K562 (cell line): ENCODE measurements at regions not wholly inside any gene's neighbourhood (a gene's known extent, or its start where the extent isn't known, plus 50 kb on each side); places are given as distances from the start of the nearest gene placed in this dataset.

Experiments used
- ATAC-seq: fragments of 200-7000 bp; cut with Tn5 transposase; 3 replicates; pipeline ENCODE4 v1.9.1; 2020; ENCODE audit warnings: moderate library complexity
- BruUV-seq: library from RNA; stranded (reverse); fragments of 400-500 nt; replicated peaks from 2 replicates; lab custom pipeline; 2021; lab: Mats Ljungman, UMichigan
- CTCF ChIA-PET: fragments of 300-600 bp; formaldehyde crosslinking; extraction: SDS; loops from one replicate; lab custom pipeline; 2021; ENCODE audit warnings: low intra/inter-chr PET ratio; lab: Yijun Ruan, JAX
- POLR2A ChIA-PET: fragments of 300-600, 350-650 bp; sonication (Branson Sonifier 250); formaldehyde crosslinking; extraction: SDS; loops from one replicate; lab custom pipeline; 2021; ENCODE audit warnings: antibody characterized with exemption, inconsistent platforms; lab: Yijun Ruan, JAX
- DNase-seq, 4 experiments: peaks; one replicate each; pipeline versions ENCODE4 v3.0.0 to v3.0.0-alpha.2; 2011 to 2018; ENCODE audit warnings: low spot score in 3 of 4, mixed read lengths in 3 of 4; ENCODE audit errors: extremely low read depth in 1 of 4
- FAIRE-seq: peaks from 2 replicates; lab custom pipeline; 2011; peaks lifted over from hg19 to GRCh38; lab: Jason Lieb, UNC
- H2AFZ ChIP-seq: 2 replicates; pipeline ENCODE4 v1.6.0; 2011; ENCODE audit warnings: low read depth, low read length, control low read depth, inconsistent platforms
- H3K27ac ChIP-seq: fragments of 200-600 bp; 3 replicates; pipeline ENCODE4 v1.8.0; 2011; ENCODE audit warnings: low read depth, mild to moderate bottlenecking, control low read depth, inconsistent platforms, low read length, moderate library complexity, mixed read lengths; ENCODE audit errors: extremely low read depth
- H3K27me3 ChIP-seq, 2 experiments: fragments of 300-600 bp in 1 of 2; 2 replicates in 1 of 2; 3 replicates in 1 of 2; pipeline versions ENCODE4 v1.6.0 to v1.8.0; 2011; ENCODE audit warnings: inconsistent platforms in 2 of 2, low read length in 2 of 2, mild to moderate bottlenecking in 1 of 2, mixed read lengths in 1 of 2, moderate library complexity in 1 of 2; ENCODE audit not compliant: control insufficient read depth in 2 of 2, insufficient read depth in 2 of 2
- H3K36me3 ChIP-seq: fragments of 300-600 bp; 3 replicates; pipeline ENCODE4 v1.8.0; 2011; ENCODE audit warnings: mild to moderate bottlenecking, low read length, inconsistent platforms; ENCODE audit not compliant: control insufficient read depth, insufficient read depth
- H3K4me1 ChIP-seq, 2 experiments: fragments of 200-600 bp in 1 of 2; replicated peaks in 1 of 2; 2 replicates in 1 of 2; 3 replicates in 1 of 2; pipeline versions ENCODE4 v1.5.1 to v1.8.0; 2011; ENCODE audit warnings: inconsistent platforms in 2 of 2, low read length in 2 of 2, mild to moderate bottlenecking in 1 of 2, mixed read lengths in 1 of 2, moderate library complexity in 1 of 2; ENCODE audit not compliant: control insufficient read depth in 2 of 2, insufficient read depth in 2 of 2
- H3K4me2 ChIP-seq: 2 replicates; pipeline ENCODE4 v1.6.1; 2011; ENCODE audit warnings: low read length, control low read depth, inconsistent platforms, mixed read lengths; ENCODE audit not compliant: insufficient read depth
- H3K4me3 ChIP-seq: fragments of 200-600 bp; sonication (generic), shearing (Covaris generic); 2 replicates; pipeline ENCODE4 v1.5.1; 2016; ENCODE audit warnings: control low read depth, inconsistent platforms
- H3K79me2 ChIP-seq: fragments of 200-600 bp; 3 replicates; pipeline ENCODE4 v1.8.0; 2011; ENCODE audit warnings: low read length, inconsistent platforms; ENCODE audit not compliant: control insufficient read depth, insufficient read depth
- H3K9ac ChIP-seq, 2 experiments: 2 replicates each; pipeline versions ENCODE4 v1.6.0 to v1.6.1; 2011; ENCODE audit warnings: low read depth in 2 of 2, low read length in 2 of 2, control low read depth in 1 of 2, inconsistent platforms in 1 of 2, mild to moderate bottlenecking in 1 of 2, mixed read lengths in 1 of 2; ENCODE audit not compliant: insufficient read depth in 1 of 2
- H3K9me1 ChIP-seq: one replicate; pipeline ENCODE4 v1.6.0; 2011; ENCODE audit warnings: inconsistent platforms, mild to moderate bottlenecking, low read length, moderate library complexity; ENCODE audit not compliant: control insufficient read depth, insufficient read depth
- H3K9me3 ChIP-seq: replicated peaks from 2 replicates; pipeline ENCODE4 v1.5.1; 2011; ENCODE audit warnings: low read depth, low read length, inconsistent platforms; ENCODE audit not compliant: control insufficient read depth, insufficient read depth
- H4K20me1 ChIP-seq: replicated peaks from 2 replicates; pipeline ENCODE4 v1.6.1; 2011; ENCODE audit warnings: low read length, inconsistent platforms, mixed read lengths; ENCODE audit not compliant: control insufficient read depth, insufficient read depth
- ETV5 ChIP-seq: sonication (generic); formaldehyde crosslinking; IDR thresholded peaks from 2 replicates; pipeline ENCODE4 v1.4.0; 2020; ENCODE audit warnings: low read depth, mild to moderate bottlenecking, missing genetic modification reagents
- HMG20B ChIP-seq: fragments of 250-450 bp; sonication (Bioruptor Pico); IDR thresholded peaks from 2 replicates; pipeline ENCODE4 v1.5.0; 2021; ENCODE audit warnings: mild to moderate bottlenecking
- ILF3 ChIP-seq: fragments of 450-650 bp; IDR thresholded peaks from 2 replicates; pipeline ENCODE4 v1.6.1; 2018; ENCODE audit warnings: antibody characterized with exemption, mild to moderate bottlenecking, moderate library complexity, borderline replicate concordance
- NCOR1 ChIP-seq: fragments of 450-650 bp; IDR thresholded peaks from 2 replicates; pipeline ENCODE4 v1.6.1; 2016; ENCODE audit warnings: mild to moderate bottlenecking, moderate library complexity
- POU5F1 ChIP-seq: fragments of 150-350 bp; IDR thresholded peaks from 2 replicates; pipeline ENCODE4 v1.6.1; 2014; ENCODE audit warnings: borderline replicate concordance, low read length, low read depth, mild to moderate bottlenecking; ENCODE audit not compliant: partially characterized antibody
- RBBP5 ChIP-seq: fragments of 200-600 bp; sonication (generic); IDR thresholded peaks from 2 replicates; pipeline ENCODE4 v1.6.1; 2012; ENCODE audit warnings: borderline replicate concordance, mild to moderate bottlenecking, low read length, control low read depth, inconsistent platforms; ENCODE audit not compliant: insufficient read depth, poor library complexity, severe bottlenecking
- XRCC5 ChIP-seq: fragments of 200-400 bp; formaldehyde crosslinking; IDR thresholded peaks from 2 replicates; pipeline ENCODE4 v1.6.1; 2017; ENCODE audit warnings: low read depth, mild to moderate bottlenecking, low read length
- ZNF239 ChIP-seq: fragments of 250-450 bp; sonication (Bioruptor Pico); IDR thresholded peaks from 2 replicates; pipeline ENCODE4 v1.4.0; 2020; ENCODE audit warnings: mild to moderate bottlenecking
- ZNF830 ChIP-seq: fragments of 250-450 bp; sonication (Bioruptor Pico); IDR thresholded peaks from 2 replicates; pipeline ENCODE4 v1.5.0; 2021; ENCODE audit warnings: mild to moderate bottlenecking
- WGBS: fragments of 100-300 bp; shearing (Covaris generic); methylation state at CpG from one replicate; pipeline ENCODE4 v1.1.6; 2016; ENCODE audit warnings: low coverage, mixed read lengths; ENCODE audit not compliant: insufficient coverage; ENCODE audit errors: missing lambda C conversion rate; 5-methylcytosine and 5-hydroxymethylcytosine counted together
- in situ Hi-C: fragments of 300-500 bp; cut with MboI; formaldehyde crosslinking; loops from 4 replicates; pipeline ENCODE4 v1.15.0; 2018; ENCODE audit warnings: inconsistent platforms, mixed read lengths
- intact Hi-C: fragments of 100-400 bp; cut with micrococcal nuclease; formaldehyde crosslinking; loops from 2 replicates; pipeline ENCODE4 v1.14.2; 2022

DNA sequence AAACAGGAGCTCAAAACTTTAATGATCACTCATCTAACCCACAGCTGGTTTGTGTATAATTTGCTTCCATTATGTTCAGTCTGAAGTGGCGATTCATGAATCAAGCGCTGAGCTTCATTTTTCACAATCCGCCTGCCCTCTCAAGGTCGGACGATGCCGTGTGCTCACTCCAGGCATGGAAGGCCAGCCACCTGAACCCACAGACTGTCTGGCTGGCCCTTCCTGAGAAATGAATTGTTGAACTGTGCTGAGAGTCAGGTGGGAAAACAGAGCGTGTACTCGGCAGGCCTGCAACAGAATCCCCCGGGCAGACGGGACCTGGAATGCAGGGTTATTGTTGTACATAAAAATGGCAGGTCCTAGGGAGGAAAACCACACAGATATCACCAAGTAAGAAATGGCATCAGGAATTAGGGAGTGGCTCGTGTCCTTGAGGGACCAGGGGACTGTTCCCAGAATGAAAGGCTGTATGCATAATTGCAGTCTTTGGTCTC, 375.7 kb downstream of the IRX2 start:
- FAIRE-seq = no peak
- under 1% methylated on average over 11 of the region's 11 CpGs for WGBS
- Histone ChIP-seq H2AFZ (no peak overlapping the region), H3K4me1 (no peaks in the 10 kb centered on the region), H3K79me2 (no peaks in the 10 kb centered on the region), H3K4me2 (no peak overlapping the region), H3K9me1 (no peaks in the 10 kb centered on the region), H3K4me3 (no peak overlapping the region), H3K27me3 (peaks cover 3 to 18% of the 10 kb centered on the region in 2 experiments; a peak in 2 of 5 replicates), H4K20me1 (no peaks in the 10 kb centered on the region; the same call in 1 of the 2 replicates), H3K9ac (no peak overlapping the region), H3K36me3 (no peaks in the 10 kb centered on the region), H3K9me3 (no peaks in the 10 kb centered on the region), H3K27ac (no peak overlapping the region)
- ChIA-PET POLR2A (no interaction called here), CTCF (no interaction called here)
- in situ Hi-C loops (no loop called here), intact Hi-C loops (no loop called here)
- DNase-seq = no peak
- TF ChIP-seq POU5F1 (no peak), XRCC5 (no peak), ZNF239 (CRISPR knock-in tag) (no peak), HMG20B (no peak), ETV5 (CRISPR knock-in tag) (no peak), RBBP5 (no peak), ILF3 (no peak), NCOR1 (no peak), ZNF830 (CRISPR knock-in tag) (no peak)
- no TSS peak for BruUV-seq
- no peak for ATAC-seq
